ENCODE measurements at regions not wholly inside any gene's neighbourhood (a gene's known extent, or its start where the extent isn't known, plus 50 kb on each side); places are given as distances from the start of the nearest gene placed in this dataset.

DNA sequence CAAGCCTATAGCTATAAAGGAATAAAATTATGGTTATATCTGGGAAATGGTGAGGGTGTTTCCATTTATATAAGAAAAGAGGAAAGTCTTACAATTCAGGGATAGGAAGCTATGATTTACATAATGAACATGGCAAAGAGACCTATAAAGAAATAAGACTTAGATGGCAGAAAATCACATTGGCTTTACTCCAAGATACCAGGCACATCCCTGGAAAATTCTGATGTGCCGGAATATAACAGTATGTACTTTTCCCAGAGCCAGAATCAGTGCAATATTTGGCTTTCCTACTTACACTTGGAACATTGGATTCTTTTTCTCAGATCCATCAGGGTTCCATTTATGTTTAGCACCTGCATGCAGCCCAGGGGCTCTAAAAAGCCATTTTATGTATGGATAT is 357.8 kb downstream of the CETN3 start:
- no peak for TF ChIP-seq GTF2F1 (IDR thresholded peaks at IDR 0.05; ENCODE audit: borderline replicate concordance, low read depth, low read length)
- TF ChIP-seq EZH2 (IDR thresholded peaks at IDR 0.05; ENCODE audit: low read depth, low read length, severe bottlenecking) = no peak
- no peak for TF ChIP-seq SRF (IDR thresholded peaks at IDR 0.05; ENCODE audit: low read depth, low read length)
- TF ChIP-seq, protein P1, sequence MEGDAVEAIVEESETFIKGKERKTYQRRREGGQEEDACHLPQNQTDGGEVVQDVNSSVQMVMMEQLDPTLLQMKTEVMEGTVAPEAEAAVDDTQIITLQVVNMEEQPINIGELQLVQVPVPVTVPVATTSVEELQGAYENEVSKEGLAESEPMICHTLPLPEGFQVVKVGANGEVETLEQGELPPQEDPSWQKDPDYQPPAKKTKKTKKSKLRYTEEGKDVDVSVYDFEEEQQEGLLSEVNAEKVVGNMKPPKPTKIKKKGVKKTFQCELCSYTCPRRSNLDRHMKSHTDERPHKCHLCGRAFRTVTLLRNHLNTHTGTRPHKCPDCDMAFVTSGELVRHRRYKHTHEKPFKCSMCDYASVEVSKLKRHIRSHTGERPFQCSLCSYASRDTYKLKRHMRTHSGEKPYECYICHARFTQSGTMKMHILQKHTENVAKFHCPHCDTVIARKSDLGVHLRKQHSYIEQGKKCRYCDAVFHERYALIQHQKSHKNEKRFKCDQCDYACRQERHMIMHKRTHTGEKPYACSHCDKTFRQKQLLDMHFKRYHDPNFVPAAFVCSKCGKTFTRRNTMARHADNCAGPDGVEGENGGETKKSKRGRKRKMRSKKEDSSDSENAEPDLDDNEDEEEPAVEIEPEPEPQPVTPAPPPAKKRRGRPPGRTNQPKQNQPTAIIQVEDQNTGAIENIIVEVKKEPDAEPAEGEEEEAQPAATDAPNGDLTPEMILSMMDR (IDR thresholded peaks at IDR 0.05; ENCODE audit: control extremely low read depth in 1 of 3, insufficient read depth in 1 of 3, low read depth in 1 of 3, low read length in 3 of 3) = no peak
- TF ChIP-seq TAF7 (optimal IDR thresholded peaks at IDR 0.05; ENCODE audit: borderline replicate concordance, low read depth, low read length) = no peak
- TF ChIP-seq TEAD4 (IDR thresholded peaks at IDR 0.05; ENCODE audit: low read depth, low read length) = no peak
- TF ChIP-seq, protein P2, sequence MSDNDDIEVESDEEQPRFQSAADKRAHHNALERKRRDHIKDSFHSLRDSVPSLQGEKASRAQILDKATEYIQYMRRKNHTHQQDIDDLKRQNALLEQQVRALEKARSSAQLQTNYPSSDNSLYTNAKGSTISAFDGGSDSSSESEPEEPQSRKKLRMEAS (IDR thresholded peaks at IDR 0.05) = no peak
- TF ChIP-seq TCF12 (IDR thresholded peaks at IDR 0.05; ENCODE audit: low read depth, low read length) = no peak
- TF ChIP-seq EP300 (IDR thresholded peaks at IDR 0.05; ENCODE audit: borderline replicate concordance in 1 of 2, low read depth in 2 of 2, low read length in 2 of 2) = no peak
- TF ChIP-seq, protein P3, sequence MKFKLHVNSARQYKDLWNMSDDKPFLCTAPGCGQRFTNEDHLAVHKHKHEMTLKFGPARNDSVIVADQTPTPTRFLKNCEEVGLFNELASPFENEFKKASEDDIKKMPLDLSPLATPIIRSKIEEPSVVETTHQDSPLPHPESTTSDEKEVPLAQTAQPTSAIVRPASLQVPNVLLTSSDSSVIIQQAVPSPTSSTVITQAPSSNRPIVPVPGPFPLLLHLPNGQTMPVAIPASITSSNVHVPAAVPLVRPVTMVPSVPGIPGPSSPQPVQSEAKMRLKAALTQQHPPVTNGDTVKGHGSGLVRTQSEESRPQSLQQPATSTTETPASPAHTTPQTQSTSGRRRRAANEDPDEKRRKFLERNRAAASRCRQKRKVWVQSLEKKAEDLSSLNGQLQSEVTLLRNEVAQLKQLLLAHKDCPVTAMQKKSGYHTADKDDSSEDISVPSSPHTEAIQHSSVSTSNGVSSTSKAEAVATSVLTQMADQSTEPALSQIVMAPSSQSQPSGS (IDR thresholded peaks at IDR 0.05; ENCODE audit: low read length) = no peak
- no peak for TF ChIP-seq POLR2AphosphoS5 (IDR thresholded peaks at IDR 0.05; ENCODE audit: low read depth, low read length)
- TF ChIP-seq SIN3A (conservative IDR thresholded peaks at IDR 0.05 in 1 of 2, IDR thresholded peaks at IDR 0.05 in 1 of 2; ENCODE audit: low read depth in 1 of 2, low read length in 2 of 2) = no peak
- no peak for TF ChIP-seq GABPA (IDR thresholded peaks at IDR 0.05; ENCODE audit: borderline replicate concordance, insufficient read depth, low read length)
